LNCaP clone FGC (cell line): ENCODE measurements at regions not wholly inside any gene's neighbourhood (a gene's known extent, or its start where the extent isn't known, plus 50 kb on each side); places are given as distances from the start of the nearest gene placed in this dataset.
A peak's percentile ranks its signal among the peaks of the same experiment; 100 is the strongest.
"Not testable (repeated sequence)": the region's sequence is repeated elsewhere in the genome, so short reads cannot be mapped to it uniquely, and the experiment has no call there.

Experiments used
- DNase-seq: peaks from one replicate; pipeline ENCODE4 v3.0.0-alpha.2; 2011; ENCODE audit warnings: low read depth
- H3K4me3 ChIP-seq: 2 replicates; pipeline ENCODE4 v1.5.1; 2011; ENCODE audit warnings: mild to moderate bottlenecking, low read depth, low read length, control low read depth
- CTCF ChIP-seq: IDR thresholded peaks from 2 replicates; pipeline ENCODE4 v1.5.1; 2012; ENCODE audit warnings: mild to moderate bottlenecking; ENCODE audit not compliant: control insufficient read depth, insufficient read depth; ENCODE audit errors: extremely low read depth

DNA sequence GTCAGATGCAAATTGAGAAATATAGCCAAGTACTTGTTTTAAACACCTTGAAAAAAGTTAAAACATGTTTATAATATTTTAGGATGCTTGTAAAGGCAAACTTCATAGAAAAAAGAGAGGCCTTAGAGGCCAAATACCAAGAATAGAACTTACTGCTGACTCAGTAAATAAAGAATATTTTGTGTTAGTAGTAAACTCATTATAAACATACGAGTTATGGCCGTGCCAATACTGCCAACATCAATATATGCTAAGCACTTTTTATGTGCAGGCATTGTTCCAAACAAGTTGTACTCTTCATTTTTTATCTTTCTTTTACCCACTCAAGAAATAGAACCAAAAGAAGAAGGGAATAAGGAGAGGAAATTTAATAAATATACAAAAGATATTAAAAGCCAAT, 705.9 kb upstream of the NCAM2 start:
- peak; percentile 67 for DNase-seq
- no peak for TF ChIP-seq CTCF
- H3K4me3 ChIP-seq, result no peak overlapping the region

DNA sequence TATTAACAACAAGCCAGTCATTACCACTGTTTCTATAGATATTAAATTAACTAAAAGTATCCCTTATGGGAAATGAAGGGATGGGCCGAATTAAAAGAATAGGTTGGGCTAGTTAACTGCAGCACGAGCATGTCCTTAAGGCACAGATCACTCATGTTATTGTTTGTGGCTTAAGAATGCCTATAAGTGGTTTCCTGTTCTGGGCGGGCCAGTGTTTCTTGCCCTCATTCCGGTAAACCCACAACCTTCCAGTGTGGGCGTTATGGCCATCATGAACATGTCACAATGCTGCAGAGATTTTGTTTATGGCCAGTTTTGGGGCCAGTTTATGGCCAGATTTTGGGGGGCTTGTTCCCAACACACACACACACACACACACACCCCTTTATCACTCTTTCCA, 705.4 kb upstream of the NCAM2 start:
- not testable (repeated sequence) for H3K4me3 ChIP-seq, DNase-seq

- no peak overlapping the region for H3K4me3 ChIP-seq
- TF ChIP-seq CTCF, result no peak
- no peak for DNase-seq
Observed at GRCh38 chr21:20301395-20301794, 696.8 kb upstream of the NCAM2 start.

- DNase-seq, result no peak
- no peak overlapping the region for H3K4me3 ChIP-seq
- TF ChIP-seq CTCF, result no peak
Observed at GRCh38 chr21:20302084-20302483, 696.1 kb upstream of the NCAM2 start.

GRCh38 chr21:20306836-20307235, 691.4 kb upstream of the NCAM2 start:
- H3K4me3 ChIP-seq, result no peak overlapping the region
- no peak for TF ChIP-seq CTCF
- no peak for DNase-seq

DNA sequence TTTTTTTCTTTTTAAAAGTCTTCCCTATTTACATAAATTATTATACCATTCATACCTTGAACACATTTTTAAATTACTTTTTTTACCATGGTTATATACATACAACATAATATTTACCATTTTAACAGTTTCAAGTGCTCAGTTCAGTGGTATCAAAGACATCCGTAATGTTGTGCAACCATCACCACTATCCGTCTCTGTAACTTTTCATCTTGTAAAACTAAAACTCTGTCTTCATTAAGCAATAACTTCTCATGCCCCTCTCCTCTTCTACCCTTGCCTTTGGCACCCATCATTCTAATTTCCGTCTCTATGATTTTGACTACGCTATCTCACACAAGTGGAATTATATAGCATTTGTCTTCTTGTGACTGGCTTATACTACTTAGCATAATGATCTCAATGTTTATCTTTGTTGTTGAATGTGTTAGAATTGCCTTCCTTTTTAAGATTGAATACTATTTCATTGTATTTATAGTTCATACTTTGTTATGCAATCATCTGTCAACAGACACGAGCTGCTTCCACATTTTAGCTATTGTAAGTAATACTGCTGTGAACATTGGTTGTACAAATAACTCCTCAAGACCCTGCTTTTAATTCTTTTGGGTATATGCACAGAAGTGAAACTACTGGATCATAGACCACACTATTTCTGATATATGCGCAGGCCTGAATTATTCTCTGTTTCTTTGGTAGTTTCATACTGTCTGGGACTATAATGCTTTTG, 689.5 kb upstream of the NCAM2 start:
- no peak for TF ChIP-seq CTCF
- H3K4me3 ChIP-seq, result no peak overlapping the region
- DNase-seq, result no peak

DNA sequence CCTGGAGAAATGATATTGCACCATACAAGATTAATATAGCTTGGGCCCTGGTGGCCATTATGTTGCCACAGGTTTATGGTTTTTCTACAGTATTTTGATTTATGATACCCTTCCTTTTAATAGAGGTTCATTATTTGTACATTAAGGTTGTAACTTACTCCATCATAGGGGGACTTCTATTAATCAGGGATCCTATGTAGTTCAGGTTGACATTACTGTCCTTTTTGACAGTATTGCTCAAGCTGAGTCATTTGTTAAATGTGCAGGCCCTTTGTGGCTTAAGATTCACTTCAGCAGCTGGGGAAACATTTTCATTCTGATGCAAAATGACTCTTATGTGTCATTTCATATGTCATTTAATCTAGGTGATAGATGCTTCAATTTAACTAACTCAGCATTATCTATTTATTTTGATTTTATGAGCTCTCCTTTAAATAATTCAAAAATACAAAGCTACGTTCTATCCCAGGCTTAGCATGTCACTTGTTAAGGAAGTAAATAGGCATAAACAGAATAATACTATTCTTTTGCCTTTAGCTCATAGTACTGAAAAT, 686.9 kb upstream of the NCAM2 start:
- no peak for DNase-seq
- no peak overlapping the region for H3K4me3 ChIP-seq
- TF ChIP-seq CTCF, result no peak
